ENCODE measurements at regions not wholly inside any gene's neighbourhood (a gene's known extent, or its start where the extent isn't known, plus 50 kb on each side); places are given as distances from the start of the nearest gene placed in this dataset.

- TF ChIP-seq CTCF (IDR thresholded peaks at IDR 0.05) (no peak), POLR2A (IDR thresholded peaks at IDR 0.05) (no peak)
Observed at GRCh38 chr7:69173341-69173740, 424.9 kb upstream of the AUTS2 start.
